ENCODE measurements at regions not wholly inside any gene's neighbourhood (a gene's known extent, or its start where the extent isn't known, plus 50 kb on each side); places are given as distances from the start of the nearest gene placed in this dataset.
"Not testable (repeated sequence)": the region's sequence is repeated elsewhere in the genome, so short reads cannot be mapped to it uniquely, and the experiment has no call there.

DNA sequence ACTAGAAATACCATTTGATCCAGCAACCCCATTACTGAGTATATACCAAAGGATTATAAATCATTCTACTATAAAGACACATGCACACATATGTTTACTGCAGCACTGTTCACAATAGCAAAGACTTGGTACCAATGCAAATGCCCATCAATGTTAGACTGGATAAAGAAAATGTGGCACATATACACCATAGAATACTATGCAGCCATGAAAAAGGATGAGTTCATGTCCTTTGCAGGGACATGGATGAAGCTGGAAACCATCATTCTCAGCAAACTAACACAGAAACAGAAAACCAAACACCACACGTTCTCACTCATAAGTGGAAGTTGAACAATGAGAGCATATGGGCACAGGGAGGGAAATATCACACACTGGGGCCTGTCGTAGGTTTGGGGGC lies 106.0 kb downstream of the SPATA18 start:
- not testable (repeated sequence) for DNase-seq

- no peak for DNase-seq
Observed at GRCh38 chr4:52157641-52158316, 106.7 kb downstream of the SPATA18 start.

DNA sequence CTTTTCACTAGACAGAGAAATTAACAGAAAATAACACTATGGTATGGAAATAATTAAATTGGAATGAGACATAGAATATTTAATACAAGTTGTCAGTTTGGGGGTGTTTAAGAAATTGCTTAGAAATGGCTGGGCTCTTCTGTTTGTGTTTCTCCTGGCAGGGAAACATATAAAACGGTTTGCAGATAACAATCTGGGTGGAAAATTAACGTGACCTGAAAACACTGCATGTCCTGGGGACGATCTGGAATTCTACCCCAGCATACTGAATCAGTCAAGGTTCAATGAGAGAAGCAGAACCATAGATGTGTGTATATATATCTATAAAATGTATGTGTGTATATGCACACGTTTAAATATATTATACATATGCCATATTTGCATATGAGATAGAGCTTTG lies 109.8 kb downstream of the SPATA18 start:
- no peak for DNase-seq

- no peak for DNase-seq
Observed at GRCh38 chr4:52164116-52164515, 113.0 kb downstream of the SPATA18 start.

- DNase-seq: no peak
Observed at GRCh38 chr4:52172166-52172565, 121.1 kb downstream of the SPATA18 start.

DNA sequence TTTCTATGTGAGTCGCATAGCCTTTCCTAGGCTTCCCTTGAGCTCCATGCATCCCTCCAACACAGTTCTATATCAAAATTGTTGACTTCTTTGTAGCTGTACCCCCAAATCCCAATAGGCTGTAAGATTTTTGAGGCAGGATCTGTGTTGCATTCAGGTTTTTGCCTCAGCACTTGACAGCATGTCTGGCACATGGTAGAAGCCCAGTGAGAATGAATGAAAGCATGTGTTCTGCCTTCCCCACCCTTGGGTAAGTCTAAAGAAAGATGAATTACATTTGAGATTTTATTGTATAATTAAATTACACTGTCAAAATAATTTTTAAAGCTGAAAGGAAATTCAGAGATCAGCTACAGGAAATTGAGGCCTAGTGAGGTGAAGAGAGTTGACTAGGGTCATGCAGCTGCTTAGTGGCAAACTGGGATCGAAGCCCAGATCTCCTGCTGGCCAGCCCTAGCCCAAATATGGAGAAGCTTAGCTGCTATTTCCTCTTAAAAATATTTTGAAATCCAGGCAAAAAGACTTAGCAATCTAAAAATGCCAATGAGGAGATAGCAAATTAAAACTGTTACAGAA lies 122.5 kb downstream of the SPATA18 start:
- DNase-seq: no peak

DNA sequence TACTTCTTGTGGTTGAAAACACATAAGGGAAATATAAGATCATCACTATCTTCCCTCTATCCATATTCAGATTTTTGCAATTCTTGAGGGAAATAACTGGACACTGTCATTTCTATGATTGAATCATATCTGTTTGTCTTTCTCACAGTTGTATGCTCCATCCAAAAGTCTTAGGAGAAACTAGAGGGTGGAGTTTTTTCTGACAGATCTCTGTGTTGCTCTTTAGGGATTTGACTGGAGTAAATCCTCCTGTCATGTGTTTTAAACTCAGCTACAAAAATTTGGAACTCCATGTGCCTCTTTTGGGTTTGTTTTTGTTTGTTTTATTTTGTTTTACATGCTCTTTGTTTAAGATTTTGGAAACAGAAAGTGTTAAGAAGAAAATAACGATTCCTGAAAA lies 136.5 kb downstream of the SPATA18 start:
- no peak for DNase-seq

DNA sequence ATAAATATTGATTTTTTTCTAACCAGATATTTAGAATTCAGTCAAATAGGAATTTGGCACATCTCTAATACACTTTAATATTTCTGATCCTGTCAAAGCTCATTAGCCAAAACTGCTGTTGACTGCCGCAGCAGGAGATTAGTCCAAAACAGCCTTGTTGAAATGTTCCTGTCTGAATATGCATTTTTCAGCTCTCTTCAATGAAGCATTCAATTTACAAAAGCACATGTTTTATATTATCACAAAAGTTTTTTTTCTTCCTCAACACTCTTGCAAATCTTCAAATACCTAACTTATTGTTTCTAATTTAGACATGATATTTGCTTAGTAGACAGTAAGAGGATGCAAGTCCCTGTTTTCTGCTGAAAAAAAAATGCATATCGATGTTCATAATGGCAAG lies 140.9 kb downstream of the SPATA18 start:
- DNase-seq: no peak

DNA sequence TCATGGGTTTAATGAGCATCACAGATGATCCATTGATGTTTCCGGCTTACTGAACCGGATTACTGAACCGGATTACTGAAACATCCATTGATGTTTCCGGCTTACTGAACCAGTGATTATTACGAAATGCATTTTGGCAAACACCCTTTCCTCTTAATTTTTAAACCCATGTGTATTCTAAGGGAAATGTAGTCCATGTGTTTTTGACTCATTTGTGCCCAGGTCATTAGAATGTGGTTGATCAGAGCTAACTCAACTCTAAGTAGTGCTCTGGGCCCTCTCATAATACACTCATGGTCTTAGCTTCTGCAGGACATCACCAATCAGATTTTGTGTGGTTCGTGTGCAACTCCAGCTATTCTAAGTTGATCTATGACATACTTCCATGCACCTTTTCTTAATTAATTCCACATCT lies 141.6 kb downstream of the SPATA18 start:
- no peak for DNase-seq

- no peak for DNase-seq
Observed at GRCh38 chr4:52195869-52196268, 144.8 kb downstream of the SPATA18 start.

DNA sequence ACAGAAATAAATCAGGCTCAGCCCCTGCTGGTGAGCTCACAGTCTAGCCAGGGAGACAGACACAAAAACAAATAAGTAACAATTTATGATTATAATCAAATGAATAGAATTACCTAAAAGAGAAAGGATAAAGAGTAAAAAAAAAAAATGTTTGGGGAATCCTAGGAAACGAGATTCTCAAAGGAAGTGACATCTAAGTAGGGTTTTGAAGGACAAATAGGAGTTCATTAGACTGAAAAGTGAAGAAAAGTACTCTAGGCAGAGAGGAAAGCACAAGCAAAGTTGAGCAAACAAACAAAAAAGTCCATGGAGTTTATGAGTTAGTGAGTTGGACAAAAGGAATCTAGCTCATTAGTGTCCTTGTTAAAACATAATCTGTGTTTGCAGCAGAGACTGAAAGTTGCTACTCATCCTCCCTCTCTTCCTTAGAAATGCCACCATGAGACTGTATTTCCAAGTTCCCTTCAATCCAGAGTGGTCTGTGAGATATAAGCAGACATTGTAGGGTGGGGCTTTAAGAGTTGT lies 145.6 kb downstream of the SPATA18 start:
- DNase-seq: no peak

DNA sequence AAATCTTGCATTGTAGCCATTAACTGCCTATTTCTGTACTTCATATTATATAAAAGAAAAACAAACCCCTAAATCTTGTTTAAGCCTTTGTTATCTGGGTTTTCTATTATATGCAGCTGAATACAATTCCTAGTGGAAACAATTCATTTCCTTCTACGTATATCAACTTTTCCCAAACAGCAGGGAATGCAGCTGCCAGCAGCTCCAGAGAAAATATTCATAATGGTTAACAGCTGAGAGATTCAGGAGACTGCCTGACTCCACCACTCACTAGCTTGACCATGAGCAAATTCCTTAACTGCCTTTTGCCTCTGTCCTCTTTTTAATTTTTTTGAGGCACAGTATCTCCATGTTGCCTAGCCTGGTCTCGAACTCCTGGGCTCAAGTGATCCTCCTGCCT lies 146.2 kb downstream of the SPATA18 start:
- no peak for DNase-seq

DNA sequence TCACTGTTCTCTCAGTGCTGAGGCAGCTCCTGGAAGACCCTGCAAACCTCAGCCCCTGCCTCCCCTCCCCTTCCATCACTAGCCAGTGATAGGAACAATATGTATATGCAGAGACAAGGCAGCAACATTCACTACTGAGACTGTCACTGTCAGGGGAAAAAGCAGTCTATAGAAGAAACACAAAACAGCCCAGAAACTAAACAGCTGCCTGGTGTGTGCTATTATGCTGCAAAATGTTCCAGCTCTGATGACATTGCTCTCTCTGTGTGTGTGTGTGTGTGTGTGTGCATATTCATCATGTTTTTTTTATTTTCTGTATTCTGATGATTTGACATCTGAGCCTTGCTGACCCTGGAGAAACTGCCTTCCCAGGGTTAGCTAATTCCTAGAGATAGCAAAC lies 147.2 kb downstream of the SPATA18 start:
- no peak for DNase-seq

- DNase-seq: no peak
Observed at GRCh38 chr4:52199574-52200338, 148.7 kb downstream of the SPATA18 start.

- DNase-seq: no peak
Observed at GRCh38 chr4:52200339-52200725, 149.2 kb downstream of the SPATA18 start.

DNA sequence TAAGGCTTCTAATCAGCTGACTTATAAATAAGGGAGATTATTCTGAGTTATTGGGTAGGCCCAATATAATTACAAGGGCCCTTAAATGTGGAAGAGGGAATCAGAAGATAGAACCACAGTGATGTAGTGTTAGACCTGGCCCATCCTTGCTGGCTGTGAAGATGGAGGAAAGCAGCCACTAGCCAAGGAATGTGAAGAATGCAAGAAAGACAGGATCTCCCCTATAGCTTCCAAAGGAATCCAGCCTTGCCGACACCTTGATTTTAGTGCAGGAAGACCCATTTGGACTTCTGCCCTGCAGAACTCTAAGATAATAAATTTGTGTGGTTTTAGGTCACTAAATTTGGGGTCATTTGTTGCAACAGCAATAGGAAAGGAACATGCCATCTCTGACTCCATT lies 150.6 kb downstream of the SPATA18 start:
- no peak for DNase-seq

DNA sequence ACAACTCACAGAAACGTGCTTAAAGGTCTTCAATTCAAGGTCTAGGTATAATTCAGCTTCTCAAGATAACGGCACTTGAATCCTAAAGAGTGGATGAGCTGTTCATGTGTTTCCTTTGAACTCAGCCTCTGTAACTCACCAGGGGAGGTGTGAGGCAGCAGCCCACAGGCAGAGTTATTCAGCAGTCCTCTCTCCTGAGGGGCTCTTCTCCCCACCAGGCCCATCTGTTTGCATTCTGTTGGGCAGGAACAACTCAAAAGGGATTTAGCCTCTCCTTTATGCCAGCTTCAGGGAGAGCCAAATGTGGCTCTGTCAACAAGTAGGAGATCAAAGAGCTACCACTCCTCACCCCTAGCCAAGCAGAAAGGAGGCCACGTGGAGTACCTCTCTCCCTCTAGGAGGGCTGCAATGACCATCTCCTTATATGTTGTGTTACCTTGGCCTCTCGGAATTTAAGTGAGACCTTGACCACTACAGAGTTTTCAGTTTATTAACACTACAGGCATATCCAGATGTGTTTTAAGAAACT lies 151.2 kb downstream of the SPATA18 start:
- DNase-seq: no peak

- no peak for DNase-seq
Observed at GRCh38 chr4:52202931-52203330, 151.8 kb downstream of the SPATA18 start.

- DNase-seq: no peak
Observed at GRCh38 chr4:52203351-52203750, 152.2 kb downstream of the SPATA18 start.

DNA sequence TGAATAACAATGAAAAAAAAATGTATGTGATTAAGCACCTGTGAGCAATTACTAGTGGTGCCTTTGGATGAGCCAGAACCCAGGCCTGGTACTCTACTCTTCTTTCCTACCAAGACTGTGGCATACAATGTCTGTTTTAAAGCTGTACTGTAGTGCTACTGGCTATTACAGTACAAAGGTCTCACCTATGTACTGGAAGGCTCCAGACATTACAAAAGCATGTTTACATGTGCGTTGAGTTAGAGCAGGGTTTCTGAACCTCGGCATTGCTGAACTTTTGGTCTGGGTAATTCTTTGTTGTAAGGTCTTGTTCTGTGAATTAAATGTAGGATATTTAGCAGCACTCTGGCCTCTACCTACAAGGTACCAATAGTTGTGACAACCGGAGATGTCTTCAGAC lies 153.8 kb downstream of the SPATA18 start:
- no peak for DNase-seq

DNA sequence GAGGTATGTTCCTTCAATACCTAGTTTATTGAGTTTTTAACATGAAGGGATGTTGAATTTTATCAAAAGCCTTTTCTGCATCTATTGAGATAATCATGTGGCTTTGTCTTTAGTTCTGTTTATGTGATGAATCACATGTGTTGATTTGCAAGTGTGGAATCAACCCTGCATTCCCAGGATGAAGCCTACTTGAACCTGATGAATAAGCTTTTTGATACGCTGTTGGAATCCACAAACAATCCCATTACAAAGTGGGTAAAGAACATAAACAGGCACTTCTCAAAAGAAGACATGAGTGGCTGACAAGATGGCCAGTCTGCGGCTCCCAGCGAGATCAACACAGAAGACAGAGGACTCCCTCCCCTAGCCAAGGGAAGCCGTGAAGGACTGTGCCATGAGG lies 156.0 kb downstream of the SPATA18 start:
- DNase-seq: not testable (repeated sequence)

DNA sequence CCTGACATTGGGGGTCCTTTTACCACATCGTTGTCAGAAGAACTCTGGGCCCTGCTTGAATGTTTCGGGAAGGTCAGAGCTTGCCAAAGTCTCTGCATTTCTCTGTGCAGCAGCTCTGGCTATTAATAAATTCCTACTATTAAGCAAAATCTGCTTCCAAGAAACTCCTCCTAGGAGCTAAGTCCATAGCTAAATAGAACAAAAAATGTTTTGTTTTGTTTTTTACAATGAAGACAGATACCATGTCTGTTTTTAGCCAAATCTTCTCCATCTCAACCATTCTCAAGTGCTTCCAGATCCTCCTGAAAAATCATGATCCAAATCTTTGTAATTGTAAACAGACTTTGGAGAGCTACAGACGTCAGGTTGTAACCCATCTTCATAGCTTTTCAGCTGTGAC lies 161.6 kb downstream of the SPATA18 start:
- DNase-seq: no peak

Data from anterior cingulate cortex (tissue), 58 donors.